CD1c-positive myeloid dendritic cell (primary cell): ENCODE measurements at regions not wholly inside any gene's neighbourhood (a gene's known extent, or its start where the extent isn't known, plus 50 kb on each side); places are given as distances from the start of the nearest gene placed in this dataset.

ENCODE experiments used
- DNase-seq: peaks from one replicate; pipeline ENCODE4 v3.0.0-alpha.2; 2016; ENCODE audit errors: extremely low spot score

GRCh38 chr2:223226264-223226663 is 174.3 kb downstream of the KCNE4 start:
- no peak for DNase-seq

- DNase-seq = no peak
Measured at GRCh38 chr2:223227338-223227737, 175.3 kb downstream of the KCNE4 start.

- no peak for DNase-seq
Measured at GRCh38 chr2:223228871-223229270, 176.9 kb downstream of the KCNE4 start.

DNA sequence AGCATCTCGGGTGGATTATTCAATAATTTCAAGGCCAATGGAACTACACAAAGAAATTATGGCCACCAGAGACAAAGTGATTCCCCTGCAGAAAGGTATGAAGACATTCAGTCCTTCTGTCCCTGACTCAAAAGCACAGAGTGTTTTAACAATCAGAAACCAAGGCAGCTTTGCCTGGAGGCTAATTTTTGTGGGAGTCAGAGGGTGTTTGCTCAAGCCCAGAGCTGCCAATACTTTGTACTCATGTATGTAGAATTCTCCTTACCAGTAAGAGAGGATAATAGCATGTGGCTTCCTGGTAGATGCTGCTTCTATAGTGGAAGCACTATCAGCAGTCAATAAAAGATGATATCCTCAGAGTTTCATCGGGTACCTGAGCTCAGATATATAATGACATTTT is 178.4 kb downstream of the KCNE4 start:
- DNase-seq = no peak

DNA sequence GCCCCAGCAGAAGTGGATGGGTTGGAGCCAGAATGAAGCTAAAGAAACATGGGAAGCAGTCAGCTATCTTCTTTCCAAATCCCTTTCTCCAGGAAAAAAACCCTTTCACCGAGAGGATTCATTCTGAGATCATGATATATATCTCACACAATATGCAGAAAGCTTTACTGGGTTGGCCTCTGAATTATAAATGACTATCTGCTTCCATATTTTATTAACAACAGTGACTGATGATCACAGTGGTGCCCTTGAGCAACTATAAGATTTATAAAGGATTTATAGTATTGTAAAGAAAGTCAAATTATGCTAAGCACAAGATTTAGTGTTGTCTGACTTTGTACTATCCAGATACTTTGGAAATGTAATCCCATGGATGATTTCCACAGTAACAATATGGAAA is 180.3 kb downstream of the KCNE4 start:
- no peak for DNase-seq

DNA sequence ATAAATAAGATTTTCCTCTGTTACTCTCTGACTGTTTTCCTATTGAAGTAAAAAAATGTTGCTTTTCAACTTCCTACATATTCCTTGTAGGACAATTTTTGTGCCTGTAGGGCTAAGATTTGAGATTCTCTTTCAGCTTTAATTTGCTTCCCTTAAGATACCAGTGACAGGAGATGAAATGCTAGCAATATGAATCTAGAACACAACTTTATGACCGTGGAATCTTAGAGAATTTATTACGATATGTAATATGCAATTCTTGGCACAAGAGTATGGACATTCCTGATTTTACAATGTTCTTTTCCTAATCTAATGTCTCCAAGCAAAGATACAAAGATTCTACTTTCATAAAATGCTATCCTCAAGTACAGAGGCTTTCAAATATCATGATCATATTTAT is 180.9 kb downstream of the KCNE4 start:
- DNase-seq = no peak

DNA sequence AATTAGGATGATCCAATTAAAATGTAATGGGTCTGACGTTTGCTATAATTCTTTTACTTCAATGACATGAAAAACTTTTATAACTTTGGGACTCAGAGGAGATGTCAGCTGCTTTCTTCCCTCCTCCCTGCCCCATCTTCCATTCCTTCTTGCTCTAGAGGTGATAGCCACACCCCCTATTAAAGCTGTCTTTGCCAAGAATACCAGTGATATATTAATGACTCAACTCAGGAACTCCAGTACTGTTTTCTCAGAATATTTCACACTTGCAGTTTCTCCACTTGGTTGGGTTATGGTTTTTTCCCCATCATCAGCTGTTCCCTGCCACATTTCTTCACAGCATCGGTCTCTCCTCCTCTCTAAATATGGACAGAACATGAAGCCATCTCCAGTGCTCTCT is 184.0 kb downstream of the KCNE4 start:
- DNase-seq = no peak

- DNase-seq = no peak
Measured at GRCh38 chr2:223238301-223238700, 186.3 kb downstream of the KCNE4 start.

GRCh38 chr2:223243233-223243632 is 191.2 kb downstream of the KCNE4 start:
- no peak for DNase-seq

DNA sequence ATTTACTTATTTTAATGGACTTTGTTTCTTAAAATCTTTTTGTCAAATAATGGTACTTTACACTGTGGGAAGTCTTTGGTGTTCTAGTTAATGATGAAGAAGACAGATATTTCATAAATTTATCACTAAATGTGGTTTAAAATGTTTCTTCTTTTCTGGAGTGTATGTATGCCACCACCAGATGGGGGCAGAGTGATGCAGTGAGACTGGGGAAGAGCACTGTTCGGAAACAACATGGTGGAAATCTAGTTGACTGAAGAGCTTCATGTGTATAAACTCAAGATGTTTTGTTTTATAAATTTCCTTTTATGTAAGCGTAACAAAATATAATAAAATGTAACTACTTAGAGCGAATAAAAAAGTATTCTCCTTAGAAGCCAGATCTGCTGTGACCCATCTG is 195.1 kb downstream of the KCNE4 start:
- no peak for DNase-seq

DNA sequence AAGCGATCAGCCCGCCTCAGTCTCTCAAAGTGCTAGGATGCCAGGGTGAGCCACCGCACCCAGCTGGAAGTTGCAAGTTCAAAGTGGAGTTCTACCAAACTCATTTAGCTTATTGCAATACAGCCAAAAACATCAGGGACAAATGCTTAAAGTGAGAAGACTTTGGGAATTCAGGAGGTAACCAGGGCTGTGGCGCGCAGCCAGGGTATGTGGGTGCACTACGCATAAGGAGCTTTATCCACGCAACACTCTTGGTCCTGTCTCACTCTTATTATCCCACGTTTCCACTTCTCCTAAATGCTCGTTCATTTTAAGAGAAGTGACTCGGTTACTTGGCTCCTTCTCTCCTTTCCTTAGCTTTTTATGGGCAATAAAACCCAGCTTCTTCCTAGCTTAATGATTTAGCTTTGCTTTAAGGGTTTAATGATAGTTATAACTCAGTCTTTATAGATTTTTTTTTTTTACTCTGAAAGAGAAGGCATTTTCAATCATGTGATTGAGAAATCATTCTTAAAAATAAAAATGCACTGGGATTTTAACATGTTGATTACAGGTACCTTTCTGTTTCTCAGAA is 199.8 kb downstream of the KCNE4 start:
- no peak for DNase-seq

- no peak for DNase-seq
Measured at GRCh38 chr2:223260681-223261080, 208.7 kb downstream of the KCNE4 start.

DNA sequence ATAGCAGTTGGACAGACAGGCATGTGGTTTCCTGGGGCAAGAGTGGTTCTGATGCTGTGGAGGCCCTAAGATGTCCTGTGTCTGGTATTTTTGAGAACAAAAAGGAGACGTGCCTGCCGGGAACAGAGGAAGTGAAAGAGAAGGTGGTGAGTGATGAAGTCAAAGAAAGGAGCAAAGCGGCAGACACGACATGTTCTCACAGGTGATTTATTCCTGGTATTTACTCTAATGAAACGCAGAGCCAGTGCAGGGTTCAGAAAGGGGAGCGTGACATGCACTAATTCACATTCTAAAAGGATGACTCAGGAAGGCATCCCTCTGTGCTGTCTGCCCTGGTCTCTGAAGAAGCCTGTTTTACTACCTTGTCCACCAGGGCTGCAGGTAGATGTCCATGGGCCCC is 211.0 kb downstream of the KCNE4 start:
- DNase-seq = no peak

DNA sequence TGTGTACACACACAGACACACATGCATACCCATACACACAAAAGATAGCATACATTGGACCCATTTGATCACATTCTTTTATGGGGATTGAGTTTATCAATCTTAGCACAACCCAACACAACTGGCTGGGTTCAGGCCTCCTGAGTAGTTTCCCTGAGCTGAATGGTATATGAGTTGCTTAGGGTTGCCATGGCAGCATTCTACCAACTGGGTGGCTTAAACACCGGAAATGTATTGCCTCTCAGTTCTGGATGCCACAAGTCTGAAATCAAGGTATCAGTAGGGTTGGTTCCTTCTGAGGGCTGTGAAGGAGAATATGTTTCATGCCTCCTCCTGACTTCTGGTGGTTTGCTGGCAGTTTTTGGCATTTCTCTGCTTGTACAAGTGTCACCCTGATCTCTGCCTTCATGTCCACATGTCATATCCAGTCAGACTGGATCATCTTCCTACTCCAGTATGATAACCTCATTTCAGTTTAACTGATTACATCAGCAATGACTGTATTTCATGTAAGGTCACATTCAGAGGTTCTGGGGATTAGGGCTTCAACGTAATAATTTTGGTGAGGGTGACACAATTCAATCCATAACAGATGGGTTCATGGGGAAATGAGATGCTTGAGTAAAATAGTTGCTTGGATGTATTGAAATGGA is 212.7 kb downstream of the KCNE4 start:
- DNase-seq = no peak

DNA sequence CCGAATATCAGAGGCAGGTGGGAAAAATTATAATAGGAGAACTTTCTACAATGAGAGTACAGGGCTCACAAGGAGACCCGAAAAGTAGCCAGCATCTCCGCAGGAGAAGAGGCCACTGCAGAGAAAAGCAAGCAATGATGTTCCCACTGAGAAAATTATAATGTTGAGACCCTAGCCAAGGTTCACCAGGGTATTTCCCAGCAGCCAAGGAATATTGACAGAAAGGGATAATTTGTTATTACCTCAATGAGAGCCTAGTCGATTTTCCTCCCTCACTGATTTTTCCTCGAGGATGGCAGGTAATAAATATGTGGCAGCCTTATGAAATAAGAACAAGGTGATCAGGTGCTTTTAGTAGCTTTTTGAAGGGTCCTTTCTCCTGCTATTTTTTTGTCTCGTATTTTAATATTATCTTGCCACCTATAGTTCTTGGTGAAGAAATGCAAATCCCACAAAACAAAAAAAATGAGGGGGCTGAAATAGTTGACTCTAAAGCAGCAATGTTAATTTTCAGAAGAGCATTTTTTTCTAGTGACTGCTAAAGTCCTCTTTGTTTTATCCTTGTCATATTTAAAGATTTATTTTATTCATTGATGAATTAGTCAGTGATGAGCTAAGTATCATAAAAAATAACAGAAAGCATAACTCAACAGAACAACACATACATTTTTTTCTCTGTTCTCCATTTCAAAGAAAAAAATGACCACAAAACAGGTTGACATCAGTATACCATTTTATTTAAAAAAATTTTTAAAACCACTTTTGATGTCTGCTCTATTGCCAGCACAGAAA is 215.4 kb downstream of the KCNE4 start:
- DNase-seq = no peak

- DNase-seq = no peak
Measured at GRCh38 chr2:223269386-223269785, 217.4 kb downstream of the KCNE4 start.

- no peak for DNase-seq
Measured at GRCh38 chr2:223270548-223270947, 218.6 kb downstream of the KCNE4 start.

DNA sequence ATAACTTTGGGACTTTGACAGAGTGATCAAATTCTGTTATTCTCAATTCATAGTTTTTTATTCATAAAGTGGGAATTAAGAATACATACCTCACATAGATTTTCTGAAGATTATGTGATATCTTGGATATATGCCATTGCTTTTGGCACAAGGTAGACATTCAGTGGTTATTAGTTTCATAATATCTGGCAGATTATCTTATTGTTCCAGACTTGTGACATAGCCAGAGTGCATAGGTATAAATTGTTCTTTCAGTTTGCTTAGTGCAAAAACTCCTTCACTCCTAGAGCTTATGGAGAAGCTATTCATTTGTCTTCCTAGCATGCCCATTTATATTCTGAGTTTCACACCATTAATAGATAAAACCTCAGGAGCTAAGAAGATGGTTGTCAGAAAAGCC is 222.0 kb downstream of the KCNE4 start:
- DNase-seq = no peak

GRCh38 chr2:223282221-223282620 is 230.2 kb downstream of the KCNE4 start:
- no peak for DNase-seq

DNA sequence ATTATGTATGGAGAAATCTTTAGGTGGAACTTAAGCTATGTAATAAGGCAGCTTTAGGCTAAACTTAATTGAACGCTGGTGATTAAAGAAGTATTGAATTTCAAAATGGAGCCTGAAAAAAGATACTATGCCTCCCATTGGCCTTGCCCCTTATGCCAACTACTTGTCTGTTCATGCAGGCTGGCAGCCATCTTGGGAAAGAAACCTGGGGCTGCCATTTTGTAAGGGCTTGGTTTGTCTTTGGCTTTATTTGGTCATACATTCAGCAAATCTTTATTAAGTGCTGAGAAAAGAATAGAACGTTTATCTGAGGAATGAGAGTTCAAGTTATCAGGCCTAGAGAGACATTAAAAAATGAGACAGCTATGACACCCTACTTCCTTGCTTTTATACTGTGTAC is 231.3 kb downstream of the KCNE4 start:
- no peak for DNase-seq

GRCh38 chr2:223283771-223284170 is 231.8 kb downstream of the KCNE4 start:
- no peak for DNase-seq

- DNase-seq = no peak
Measured at GRCh38 chr2:223285370-223286265, 233.6 kb downstream of the KCNE4 start.
